Right hindlimb (tissue), 1 donor: ENCODE measurements at regions not wholly inside any gene's neighbourhood (a gene's known extent, or its start where the extent isn't known, plus 50 kb on each side); places are given as distances from the start of the nearest gene placed in this dataset.

Experiments used
- DNase-seq: peaks from one replicate; pipeline ENCODE4 v3.0.0-alpha.2; 2018

DNA sequence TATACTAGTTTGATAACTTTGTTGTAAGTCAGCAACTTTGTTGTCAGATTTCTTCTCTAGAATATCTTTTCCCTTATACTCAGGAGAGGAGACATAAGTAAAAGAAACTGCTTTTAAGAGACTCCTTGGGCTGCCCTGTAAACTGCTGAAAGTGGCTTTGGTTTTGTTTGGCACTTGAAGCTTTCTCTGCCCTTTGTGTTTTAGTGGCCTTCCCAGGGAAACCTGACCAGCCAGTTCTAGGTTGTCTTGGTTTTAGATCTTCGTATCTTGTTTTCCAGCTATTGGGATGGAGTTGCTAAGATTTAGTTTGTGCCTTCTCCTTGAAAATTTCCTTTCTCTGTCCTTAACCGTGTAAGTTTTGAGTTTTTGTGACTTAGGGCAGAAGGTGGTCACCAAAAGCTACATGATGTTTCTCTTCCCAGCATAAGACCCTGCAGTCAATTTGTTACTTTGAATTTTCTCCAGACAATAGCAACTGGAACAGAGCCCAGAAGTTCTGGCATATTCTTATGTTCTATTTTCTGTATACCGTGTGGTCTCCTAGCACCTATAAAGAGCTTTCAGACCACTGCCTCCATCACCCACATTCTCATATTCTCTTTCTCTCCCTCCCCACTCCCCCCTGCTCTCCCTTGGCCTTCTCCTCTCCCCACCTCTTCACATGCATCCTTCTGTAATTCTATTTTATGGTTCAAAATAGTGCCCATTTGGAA, 81.1 kb downstream of the BOLA3 start:
- DNase-seq = peak; percentile 36

DNA sequence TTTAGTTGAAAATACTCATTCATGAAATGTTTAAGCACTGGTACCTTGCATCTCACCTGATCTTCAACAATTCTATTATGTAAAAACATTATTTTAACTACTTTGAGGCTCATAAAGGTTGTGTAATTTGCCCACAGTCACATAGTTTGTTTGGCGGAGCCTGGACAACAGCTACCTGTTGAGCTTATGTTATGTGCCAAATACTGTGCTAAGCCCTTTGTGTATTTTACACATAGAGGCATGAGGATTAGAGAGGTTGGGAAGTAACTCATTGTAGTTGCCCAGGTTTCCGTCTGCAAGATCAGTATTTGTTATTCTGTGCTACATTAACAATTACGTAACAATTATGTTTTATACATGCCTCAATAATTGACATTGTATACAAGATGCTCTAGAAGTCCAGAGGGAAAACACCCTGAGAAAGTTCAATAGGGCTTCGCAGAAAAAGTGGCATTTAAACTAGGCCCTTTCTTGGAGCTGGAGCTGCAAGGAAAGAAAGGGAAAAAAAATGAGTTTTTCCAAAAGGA, 80.4 kb downstream of the BOLA3 start:
- DNase-seq = no peak

DNA sequence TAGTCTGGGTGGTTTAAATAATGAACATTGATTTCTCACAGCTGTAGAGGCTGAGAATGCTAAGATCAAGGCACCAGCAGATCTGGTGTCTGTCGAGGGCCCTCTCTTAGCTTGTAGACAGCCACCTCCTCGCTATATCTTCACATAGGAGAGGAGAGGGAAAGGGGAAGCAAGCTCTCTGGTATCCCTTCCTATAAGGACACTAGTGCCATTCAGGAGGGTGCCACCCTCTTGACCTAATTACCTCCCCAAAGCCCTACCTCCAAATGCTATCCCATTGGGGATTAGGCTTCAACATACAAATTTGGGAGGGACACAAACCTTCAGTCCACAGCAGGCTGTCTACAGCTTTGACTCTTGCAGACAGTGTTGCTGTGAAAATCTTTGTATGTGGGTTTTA, 76.7 kb downstream of the BOLA3 start:
- DNase-seq = no peak

DNA sequence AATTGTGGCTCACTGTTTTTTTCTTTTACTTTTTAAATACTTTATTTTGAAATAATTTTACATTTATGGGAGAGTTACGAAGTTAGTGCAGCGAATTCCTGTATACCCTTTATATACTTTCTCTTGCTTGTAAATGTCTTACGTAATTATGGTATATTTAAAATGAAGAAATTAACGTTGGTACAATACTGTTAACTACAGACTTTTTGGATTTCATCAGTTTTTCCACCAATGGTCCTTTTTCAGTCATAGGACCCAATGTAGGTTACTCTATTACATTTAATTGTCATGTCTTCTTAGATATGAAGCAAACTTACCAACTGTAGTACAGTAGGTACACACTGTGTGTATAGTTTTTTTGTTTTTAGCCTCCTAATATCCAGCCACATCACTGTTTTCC, 76.3 kb downstream of the BOLA3 start:
- no peak for DNase-seq

DNA sequence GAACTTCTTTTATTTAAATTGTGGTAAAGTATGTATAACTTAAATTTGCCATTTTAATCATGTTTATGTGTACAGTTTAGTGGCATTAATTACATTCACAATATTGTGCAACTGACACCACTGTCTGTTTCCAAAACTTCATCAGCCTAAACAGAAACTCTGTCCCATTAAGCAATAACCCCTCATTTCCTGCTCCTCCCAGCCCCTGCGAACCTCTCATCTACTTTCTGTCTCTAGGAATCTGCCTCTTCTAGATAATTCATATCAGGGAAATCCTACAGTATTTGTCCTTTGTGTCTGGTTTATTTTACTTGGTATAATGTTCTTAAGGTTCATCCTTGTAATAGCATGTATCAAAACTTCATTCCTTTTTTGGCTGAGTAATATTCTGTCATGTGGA, 75.1 kb downstream of the BOLA3 start:
- no peak for DNase-seq

DNA sequence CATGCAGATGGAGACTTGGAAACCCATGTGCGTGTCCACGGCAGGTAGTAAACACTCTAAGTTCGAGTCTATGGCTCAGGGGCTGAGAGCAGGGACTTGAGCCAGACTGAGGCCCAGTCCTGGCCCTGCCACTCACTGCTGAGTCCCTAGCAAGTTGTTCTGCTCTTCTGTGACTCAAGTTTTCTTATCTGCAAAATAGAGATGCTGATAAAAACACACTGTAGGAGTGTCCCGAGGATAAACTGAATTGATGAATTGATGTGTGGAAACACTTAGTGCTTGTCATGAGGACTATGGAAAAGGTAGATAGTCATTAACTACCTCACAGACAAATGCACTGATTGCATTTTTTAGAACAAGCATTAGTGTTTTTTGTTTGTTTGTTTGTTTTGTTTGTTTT, 73.2 kb downstream of the BOLA3 start:
- no peak for DNase-seq

DNA sequence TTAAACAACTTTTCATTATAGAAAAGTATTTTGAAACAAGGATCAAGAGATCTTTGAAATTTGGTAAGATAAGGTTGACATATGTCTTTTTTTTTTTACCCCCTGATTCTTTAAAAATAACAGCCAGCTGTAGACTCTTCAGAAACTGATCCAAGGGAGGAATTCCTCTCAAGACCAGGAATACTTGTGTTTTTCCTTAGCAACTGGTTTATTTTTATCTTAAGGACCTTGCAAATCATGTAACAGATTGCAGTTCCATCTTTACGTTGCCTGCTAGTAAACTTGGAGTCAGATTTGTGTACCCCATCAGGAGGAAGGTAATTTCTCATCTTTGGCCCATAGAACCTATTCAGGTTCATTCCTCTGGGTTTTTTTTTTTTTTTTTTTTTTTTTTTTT, 71.6 kb downstream of the BOLA3 start:
- no peak for DNase-seq

DNA sequence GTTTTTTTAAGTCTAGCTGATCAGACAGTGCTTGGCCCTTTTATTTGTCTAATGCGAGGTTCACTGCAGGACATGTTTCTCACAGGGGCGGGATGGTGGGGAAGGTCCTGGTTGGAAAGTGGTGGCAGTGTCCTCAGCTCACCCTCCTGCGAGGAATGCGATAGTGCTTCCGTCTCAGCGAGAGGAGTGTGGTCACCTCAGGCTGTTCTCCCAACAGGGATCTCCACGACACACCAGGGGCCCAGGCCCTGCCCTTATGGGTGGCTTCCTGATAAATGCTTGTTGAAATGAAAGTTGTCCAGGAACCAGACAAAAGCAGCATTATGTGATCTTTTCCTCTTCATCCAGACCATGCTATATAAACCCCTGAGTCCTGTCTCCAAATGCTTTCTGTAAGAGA, 70.1 kb downstream of the BOLA3 start:
- DNase-seq = no peak

DNA sequence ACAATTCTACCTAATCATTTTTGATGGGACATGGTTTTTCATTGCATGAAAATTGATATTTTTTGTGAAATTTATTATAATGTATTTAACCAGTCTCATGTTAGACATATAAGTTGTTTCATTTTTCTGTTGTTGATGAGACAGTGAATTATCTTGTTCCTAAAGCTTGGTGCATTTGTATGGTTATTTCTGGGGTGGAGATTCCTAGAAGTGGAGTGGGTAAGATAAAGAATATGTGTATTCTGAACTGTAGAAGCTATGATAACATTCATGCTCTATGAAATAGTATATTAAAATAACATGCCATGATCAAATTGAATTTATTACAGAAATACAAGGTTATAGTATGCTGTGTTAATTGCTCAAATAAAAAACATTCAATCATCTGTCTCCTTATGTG, 69.2 kb downstream of the BOLA3 start:
- DNase-seq = no peak

DNA sequence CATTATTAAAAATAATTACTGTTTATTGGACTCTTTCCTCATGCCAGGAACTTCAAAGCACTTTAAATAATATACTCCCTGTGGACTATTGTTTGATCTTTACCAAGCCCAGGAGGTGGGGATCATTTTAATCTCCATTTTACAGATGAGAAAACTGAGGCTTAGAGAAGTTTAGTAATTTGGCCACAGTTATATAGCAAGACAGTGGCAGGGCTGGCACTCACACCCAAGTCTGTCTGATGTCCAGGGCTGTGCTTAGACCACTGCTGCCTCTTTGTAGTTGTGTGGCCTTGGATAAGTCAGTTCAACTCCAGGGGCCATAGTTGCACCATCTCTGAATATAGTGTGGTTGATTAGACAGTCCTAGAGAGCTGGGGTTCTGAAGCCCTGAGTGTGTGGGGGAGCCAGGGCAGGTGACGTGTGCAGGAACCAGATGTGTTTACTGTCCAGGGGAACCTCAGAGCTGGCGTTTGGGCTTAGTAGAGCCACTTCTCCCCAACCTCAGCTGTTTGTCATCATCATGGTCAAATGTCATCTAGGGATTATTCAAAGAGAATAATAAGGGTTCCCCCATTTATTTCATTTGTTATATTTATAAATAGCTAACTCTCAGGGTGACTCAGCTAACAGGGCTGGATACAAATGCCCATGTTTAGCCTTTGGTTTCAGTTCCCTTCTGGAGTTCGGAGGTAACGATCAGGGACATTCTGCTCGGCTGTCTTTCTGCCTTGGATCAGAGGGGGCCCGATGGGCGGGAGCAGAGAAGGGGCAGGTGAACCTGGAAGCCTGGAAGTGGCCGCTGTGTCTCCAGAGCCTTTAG, 68.0 kb downstream of the BOLA3 start:
- no peak for DNase-seq

DNA sequence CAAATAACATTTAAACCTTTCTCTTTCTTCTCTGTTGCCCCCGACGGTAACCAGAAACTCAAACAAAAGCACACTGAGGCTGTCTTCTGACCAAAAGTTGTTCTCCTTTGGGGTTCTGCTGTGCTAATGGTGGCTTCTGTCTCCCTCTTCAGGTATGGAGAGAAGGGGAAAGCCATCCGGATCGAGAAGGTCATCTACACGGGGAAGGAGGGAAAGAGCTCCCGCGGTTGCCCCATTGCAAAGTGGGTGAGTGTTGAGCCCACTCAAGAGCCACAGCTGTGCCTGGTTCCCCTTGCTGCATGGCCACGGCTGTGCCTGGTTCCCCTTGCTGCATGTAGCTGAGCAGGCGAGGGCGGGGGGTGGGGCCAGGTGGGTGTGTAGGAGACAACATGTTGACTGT, 67.4 kb downstream of the BOLA3 start:
- no peak for DNase-seq

DNA sequence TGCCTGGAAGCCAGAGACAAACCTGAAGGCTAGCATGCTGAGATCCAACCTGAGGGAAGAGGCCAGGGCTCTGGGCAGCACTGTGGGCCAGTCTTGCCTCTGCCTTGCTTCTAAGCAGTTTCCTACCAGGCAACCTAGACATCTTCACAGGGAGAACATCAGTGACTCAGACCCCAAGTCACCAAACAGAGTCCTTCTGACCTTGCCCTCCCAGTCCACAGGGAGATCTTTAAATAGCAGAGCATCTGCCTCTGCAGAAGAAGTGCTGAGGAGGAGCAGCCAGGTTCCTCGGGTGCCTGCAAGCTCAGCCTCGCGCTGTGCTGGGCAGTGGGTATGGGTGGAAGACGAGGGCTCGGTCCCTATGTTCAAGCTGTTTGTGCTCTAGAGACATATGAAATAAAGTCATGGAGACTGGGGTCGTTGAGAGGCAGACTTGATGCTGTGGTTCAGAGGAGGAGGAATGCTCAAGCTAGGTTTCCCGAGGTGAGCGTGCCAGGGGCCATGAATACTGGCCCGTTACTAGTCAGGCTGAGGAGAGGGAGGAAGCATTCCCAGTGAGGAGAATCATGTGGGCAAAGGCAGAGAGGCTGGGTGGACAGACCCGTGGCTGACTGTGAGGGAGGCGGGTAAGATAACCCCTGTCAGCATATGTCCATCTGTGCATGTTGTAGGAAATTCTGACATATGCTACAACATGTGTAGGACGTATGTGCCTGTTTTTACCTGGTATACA, 66.5 kb downstream of the BOLA3 start:
- no peak for DNase-seq

DNA sequence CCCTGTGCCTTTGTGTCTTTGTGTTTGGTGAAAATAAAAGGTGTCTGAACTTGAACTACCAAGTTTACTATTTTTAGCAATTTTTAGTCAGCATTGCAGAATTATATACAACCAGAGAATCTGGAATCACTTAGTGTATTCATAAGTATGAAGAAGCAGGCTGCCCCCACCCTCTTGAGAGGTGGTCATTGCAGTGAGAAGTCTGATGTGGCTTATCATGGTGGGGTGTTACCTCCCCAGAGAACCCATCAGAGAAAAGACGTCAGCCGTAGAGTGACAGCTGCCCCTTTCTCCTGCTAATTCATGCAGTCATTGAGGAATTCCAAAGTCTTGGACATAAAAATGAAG, 66.0 kb downstream of the BOLA3 start:
- no peak for DNase-seq

DNA sequence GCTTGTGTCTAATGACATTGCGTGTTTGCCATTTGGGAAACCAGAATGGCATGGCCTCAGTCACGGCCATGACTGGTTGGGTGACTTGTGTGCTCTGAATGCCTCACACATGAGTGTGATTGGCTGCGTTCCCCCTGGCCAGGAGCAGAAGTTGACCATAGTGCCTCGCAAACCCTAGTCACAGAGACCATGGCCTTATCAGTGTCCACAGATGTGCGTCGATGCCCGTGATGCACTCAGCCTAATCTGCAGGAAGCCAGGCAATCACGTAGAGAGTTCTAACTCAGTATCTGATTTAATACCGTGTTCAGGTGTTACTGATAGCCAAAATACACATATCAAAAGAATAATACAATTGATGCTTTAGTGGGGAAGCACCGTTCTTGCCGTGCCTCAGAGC, 64.0 kb downstream of the BOLA3 start:
- DNase-seq = no peak
